ENCODE measurements at regions not wholly inside any gene's neighbourhood (a gene's known extent, or its start where the extent isn't known, plus 50 kb on each side); places are given as distances from the start of the nearest gene placed in this dataset.
A peak's percentile ranks its signal among the peaks of the same experiment; 100 is the strongest.

- WGBS, 2 donors (ENCODE audit: extremely low coverage in 2 of 2, insufficient read length in 2 of 2, insufficient replicate concordance in 1 of 2): no CpG with 5 or more reads among the region's 4 CpGs
- H2BK15ac ChIP-seq (ENCODE audit: low read length): no peak overlapping the region
Observed at GRCh38 chr3:72554689-72555088, 293.6 kb downstream of the SHQ1 start.

GRCh38 chr3:72553298-72553697, 294.9 kb downstream of the SHQ1 start:
- no peak overlapping the region for H3K18ac ChIP-seq (ENCODE audit: low read length)
- H3K4me2 ChIP-seq (ENCODE audit: insufficient read depth, low read length, poor library complexity, severe bottlenecking): no peak overlapping the region
- H2AK5ac ChIP-seq (ENCODE audit: low read depth, low read length): no peak overlapping the region
- no CpG with 5 or more reads among the region's 4 CpGs for WGBS, 2 donors (ENCODE audit: extremely low coverage in 2 of 2, insufficient read length in 2 of 2, insufficient replicate concordance in 1 of 2)
- peaks cover 0 to 3% (median 0%) of the 10 kb centered on the region in 3 experiments for H3K27me3 ChIP-seq (ENCODE audit: control insufficient read depth in 3 of 3, insufficient read depth in 3 of 3, low read depth in 1 of 3, low read length in 3 of 3)
- no peak for DNase-seq (ENCODE audit: low spot score)
- no peak overlapping the region for H3K14ac ChIP-seq (ENCODE audit: low read length)
- H2BK120ac ChIP-seq (ENCODE audit: low read depth, low read length): no peak overlapping the region
- no peaks in the 10 kb centered on the region for H3K79me1 ChIP-seq (ENCODE audit: low read depth, low read length)
- no peak overlapping the region for H2BK15ac ChIP-seq (ENCODE audit: low read length)
- no peak overlapping the region for H3K23ac ChIP-seq (ENCODE audit: low read depth, low read length, poor library complexity)
- H3K4me1 ChIP-seq (ENCODE audit: control insufficient read depth in 2 of 2, insufficient read depth in 1 of 2, low read depth in 1 of 2, low read length in 2 of 2): peaks cover 0 to 6% of the 10 kb centered on the region in 2 donors
- no peak overlapping the region for H3K4me3 ChIP-seq (ENCODE audit: low read length in 2 of 2)
- no peak overlapping the region for H3K27ac ChIP-seq (replicated peaks; ENCODE audit: low read length)
- peaks cover 0 to 1% of the 10 kb centered on the region in 2 donors for H3K9me3 ChIP-seq (replicated peaks in 1 of 2; ENCODE audit: control insufficient read depth in 2 of 2, insufficient read depth in 1 of 2, low read depth in 1 of 2, low read length in 2 of 2)
- no peak overlapping the region for H3K4ac ChIP-seq (ENCODE audit: low read length)
- H3K36me3 ChIP-seq (replicated peaks in 1 of 2; ENCODE audit: control insufficient read depth in 2 of 2, insufficient read depth in 2 of 2, low read length in 2 of 2): no peaks in the 10 kb centered on the region
- H2BK12ac ChIP-seq (ENCODE audit: low read length): no peak overlapping the region
- no peak overlapping the region for H3K9ac ChIP-seq (ENCODE audit: low read depth, low read length, poor library complexity)
- no peak overlapping the region for H2AFZ ChIP-seq (ENCODE audit: low read length)
- no peak overlapping the region for H4K91ac ChIP-seq (ENCODE audit: low read depth, low read length, poor library complexity)
- H4K8ac ChIP-seq (ENCODE audit: low read depth, low read length): no peak overlapping the region
- no peak overlapping the region for H2BK5ac ChIP-seq (ENCODE audit: low read length)

More at GRCh38 chr3:72554689-72555088, 293.6 kb downstream of the SHQ1 start:
- H3K27ac ChIP-seq (replicated peaks; ENCODE audit: low read length): no peak overlapping the region
- no peak overlapping the region for H2BK12ac ChIP-seq (ENCODE audit: low read length)
- H4K91ac ChIP-seq (ENCODE audit: low read depth, low read length, poor library complexity): no peak overlapping the region
- H3K4me3 ChIP-seq (ENCODE audit: low read length in 2 of 2): no peak overlapping the region
- H2BK5ac ChIP-seq (ENCODE audit: low read length): no peak overlapping the region
- peaks cover 0 to 1% of the 10 kb centered on the region in 2 donors for H3K9me3 ChIP-seq (replicated peaks in 1 of 2; ENCODE audit: control insufficient read depth in 2 of 2, insufficient read depth in 1 of 2, low read depth in 1 of 2, low read length in 2 of 2)
- H2AFZ ChIP-seq (ENCODE audit: low read length): no peak overlapping the region
- no peak overlapping the region for H2BK120ac ChIP-seq (ENCODE audit: low read depth, low read length)
- no peak overlapping the region for H3K4ac ChIP-seq (ENCODE audit: low read length)
- H3K9ac ChIP-seq (ENCODE audit: low read depth, low read length, poor library complexity): no peak overlapping the region
- H3K4me1 ChIP-seq (ENCODE audit: control insufficient read depth in 2 of 2, insufficient read depth in 1 of 2, low read depth in 1 of 2, low read length in 2 of 2): no peaks in the 10 kb centered on the region
- no peak overlapping the region for H2AK5ac ChIP-seq (ENCODE audit: low read depth, low read length)
- H4K8ac ChIP-seq (ENCODE audit: low read depth, low read length): no peak overlapping the region
- no peaks in the 10 kb centered on the region for H3K36me3 ChIP-seq (replicated peaks in 1 of 2; ENCODE audit: control insufficient read depth in 2 of 2, insufficient read depth in 2 of 2, low read length in 2 of 2)
- H3K18ac ChIP-seq (ENCODE audit: low read length): no peak overlapping the region
- DNase-seq (ENCODE audit: low spot score): no peak
- H3K14ac ChIP-seq (ENCODE audit: low read length): no peak overlapping the region
- H3K79me1 ChIP-seq (ENCODE audit: low read depth, low read length): no peaks in the 10 kb centered on the region
- no peak overlapping the region for H3K4me2 ChIP-seq (ENCODE audit: insufficient read depth, low read length, poor library complexity, severe bottlenecking)
- H3K23ac ChIP-seq (ENCODE audit: low read depth, low read length, poor library complexity): no peak overlapping the region
- peaks cover 0 to 5% (median 0%) of the 10 kb centered on the region in 3 experiments for H3K27me3 ChIP-seq (ENCODE audit: control insufficient read depth in 3 of 3, insufficient read depth in 3 of 3, low read depth in 1 of 3, low read length in 3 of 3)

- H3K27me3 ChIP-seq (ENCODE audit: control insufficient read depth in 3 of 3, insufficient read depth in 3 of 3, low read depth in 1 of 3, low read length in 3 of 3): peaks cover 0 to 3% (median 0%) of the 10 kb centered on the region in 3 experiments
- peaks cover 0 to 6% of the 10 kb centered on the region in 2 donors for H3K4me1 ChIP-seq (ENCODE audit: control insufficient read depth in 2 of 2, insufficient read depth in 1 of 2, low read depth in 1 of 2, low read length in 2 of 2)
- no peaks in the 10 kb centered on the region for H3K79me1 ChIP-seq (ENCODE audit: low read depth, low read length)
- no peak overlapping the region for H3K4me3 ChIP-seq (ENCODE audit: low read length in 2 of 2)
- H2AK5ac ChIP-seq (ENCODE audit: low read depth, low read length): no peak overlapping the region
- H2BK12ac ChIP-seq (ENCODE audit: low read length): no peak overlapping the region
- H4K8ac ChIP-seq (ENCODE audit: low read depth, low read length): no peak overlapping the region
- DNase-seq (ENCODE audit: low spot score): no peak
- no CpG with 5 or more reads among the region's 4 CpGs for WGBS, 2 donors (ENCODE audit: extremely low coverage in 2 of 2, insufficient read length in 2 of 2, insufficient replicate concordance in 1 of 2)
- H3K9ac ChIP-seq (ENCODE audit: low read depth, low read length, poor library complexity): no peak overlapping the region
- peaks cover 0 to 1% of the 10 kb centered on the region in 2 donors for H3K9me3 ChIP-seq (replicated peaks in 1 of 2; ENCODE audit: control insufficient read depth in 2 of 2, insufficient read depth in 1 of 2, low read depth in 1 of 2, low read length in 2 of 2)
- H3K18ac ChIP-seq (ENCODE audit: low read length): no peak overlapping the region
- H4K91ac ChIP-seq (ENCODE audit: low read depth, low read length, poor library complexity): no peak overlapping the region
- H2BK15ac ChIP-seq (ENCODE audit: low read length): no peak overlapping the region
- no peak overlapping the region for H3K27ac ChIP-seq (replicated peaks; ENCODE audit: low read length)
- H2AFZ ChIP-seq (ENCODE audit: low read length): no peak overlapping the region
- no peak overlapping the region for H3K4me2 ChIP-seq (ENCODE audit: insufficient read depth, low read length, poor library complexity, severe bottlenecking)
- H3K14ac ChIP-seq (ENCODE audit: low read length): no peak overlapping the region
- no peak overlapping the region for H3K4ac ChIP-seq (ENCODE audit: low read length)
- no peaks in the 10 kb centered on the region for H3K36me3 ChIP-seq (replicated peaks in 1 of 2; ENCODE audit: control insufficient read depth in 2 of 2, insufficient read depth in 2 of 2, low read length in 2 of 2)
- no peak overlapping the region for H2BK120ac ChIP-seq (ENCODE audit: low read depth, low read length)
- no peak overlapping the region for H3K23ac ChIP-seq (ENCODE audit: low read depth, low read length, poor library complexity)
- H2BK5ac ChIP-seq (ENCODE audit: low read length): no peak overlapping the region
Observed at GRCh38 chr3:72550582-72551262, 297.5 kb downstream of the SHQ1 start.

- Histone ChIP-seq H3K23ac (ENCODE audit: low read depth, low read length, poor library complexity) (no peak overlapping the region), H3K4me1 (ENCODE audit: control insufficient read depth in 2 of 2, insufficient read depth in 1 of 2, low read depth in 1 of 2, low read length in 2 of 2) (peaks cover 0 to 6% of the 10 kb centered on the region in 2 donors), H3K9ac (ENCODE audit: low read depth, low read length, poor library complexity) (no peak overlapping the region), H2BK5ac (ENCODE audit: low read length) (no peak overlapping the region), H3K79me1 (ENCODE audit: low read depth, low read length) (no peaks in the 10 kb centered on the region), H3K4me3 (ENCODE audit: low read length in 2 of 2) (no peak overlapping the region), H3K18ac (ENCODE audit: low read length) (peak overlapping the region; percentile 60), H3K36me3 (replicated peaks in 1 of 2; ENCODE audit: control insufficient read depth in 2 of 2, insufficient read depth in 2 of 2, low read length in 2 of 2) (no peaks in the 10 kb centered on the region), H3K4me2 (ENCODE audit: insufficient read depth, low read length, poor library complexity, severe bottlenecking) (no peak overlapping the region), H3K4ac (ENCODE audit: low read length) (no peak overlapping the region), H2AFZ (ENCODE audit: low read length) (no peak overlapping the region), H3K14ac (ENCODE audit: low read length) (no peak overlapping the region), H3K27me3 (ENCODE audit: control insufficient read depth in 3 of 3, insufficient read depth in 3 of 3, low read depth in 1 of 3, low read length in 3 of 3) (peaks cover 0 to 3% (median 0%) of the 10 kb centered on the region in 3 experiments), H2AK5ac (ENCODE audit: low read depth, low read length) (no peak overlapping the region), H4K91ac (ENCODE audit: low read depth, low read length, poor library complexity) (no peak overlapping the region), H3K27ac (replicated peaks; ENCODE audit: low read length) (no peak overlapping the region), H2BK12ac (ENCODE audit: low read length) (no peak overlapping the region), H3K9me3 (replicated peaks in 1 of 2; ENCODE audit: control insufficient read depth in 2 of 2, insufficient read depth in 1 of 2, low read depth in 1 of 2, low read length in 2 of 2) (no peaks in the 10 kb centered on the region), H2BK15ac (ENCODE audit: low read length) (peak overlapping the region; percentile 41), H2BK120ac (ENCODE audit: low read depth, low read length) (no peak overlapping the region), H4K8ac (ENCODE audit: low read depth, low read length) (no peak overlapping the region)
- no peak for DNase-seq (ENCODE audit: low spot score)
- WGBS, 2 donors (ENCODE audit: extremely low coverage in 2 of 2, insufficient read length in 2 of 2, insufficient replicate concordance in 1 of 2): no CpG with 5 or more reads among the region's 12 CpGs
Observed at GRCh38 chr3:72549761-72550581, 298.3 kb downstream of the SHQ1 start.

Data from neuronal stem cell (in vitro differentiated cells).